ENCODE measurements at regions not wholly inside any gene's neighbourhood (a gene's known extent, or its start where the extent isn't known, plus 50 kb on each side); places are given as distances from the start of the nearest gene placed in this dataset.

DNA sequence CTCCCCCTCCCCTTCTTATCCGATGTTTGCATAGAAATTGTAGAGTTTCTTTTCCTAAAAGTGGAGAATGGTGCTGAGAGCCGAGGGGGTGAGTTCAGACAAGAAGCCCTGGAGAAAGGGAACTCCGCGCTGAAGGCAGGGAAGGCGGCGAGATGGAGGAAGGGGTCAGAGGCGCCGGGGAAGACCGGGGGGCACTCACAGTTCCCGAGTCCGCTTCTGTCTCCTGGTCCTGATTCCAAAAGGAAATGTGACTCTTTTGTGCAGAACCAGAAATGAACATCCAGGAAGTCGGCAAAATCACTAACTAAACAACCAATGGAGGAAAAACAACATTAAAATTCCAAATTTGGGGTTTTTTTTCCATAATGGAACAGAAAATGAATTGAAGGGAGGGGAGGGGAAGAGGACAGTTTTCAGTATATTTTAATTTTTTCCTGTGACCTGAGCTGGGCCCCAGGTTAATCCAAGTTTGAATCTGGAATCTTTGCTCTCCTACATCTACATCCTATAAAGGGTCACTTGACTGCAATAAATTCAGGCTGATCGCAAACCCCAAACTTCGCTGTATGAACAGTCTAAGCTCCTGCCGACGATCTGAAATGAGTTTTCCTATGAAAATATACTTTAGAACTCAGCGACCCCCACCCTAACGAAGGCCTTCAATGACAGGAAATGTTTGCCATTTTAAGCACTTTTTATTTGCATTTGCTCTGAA is 252.3 kb downstream of the C16orf95 start:
- TF ChIP-seq, protein P1, sequence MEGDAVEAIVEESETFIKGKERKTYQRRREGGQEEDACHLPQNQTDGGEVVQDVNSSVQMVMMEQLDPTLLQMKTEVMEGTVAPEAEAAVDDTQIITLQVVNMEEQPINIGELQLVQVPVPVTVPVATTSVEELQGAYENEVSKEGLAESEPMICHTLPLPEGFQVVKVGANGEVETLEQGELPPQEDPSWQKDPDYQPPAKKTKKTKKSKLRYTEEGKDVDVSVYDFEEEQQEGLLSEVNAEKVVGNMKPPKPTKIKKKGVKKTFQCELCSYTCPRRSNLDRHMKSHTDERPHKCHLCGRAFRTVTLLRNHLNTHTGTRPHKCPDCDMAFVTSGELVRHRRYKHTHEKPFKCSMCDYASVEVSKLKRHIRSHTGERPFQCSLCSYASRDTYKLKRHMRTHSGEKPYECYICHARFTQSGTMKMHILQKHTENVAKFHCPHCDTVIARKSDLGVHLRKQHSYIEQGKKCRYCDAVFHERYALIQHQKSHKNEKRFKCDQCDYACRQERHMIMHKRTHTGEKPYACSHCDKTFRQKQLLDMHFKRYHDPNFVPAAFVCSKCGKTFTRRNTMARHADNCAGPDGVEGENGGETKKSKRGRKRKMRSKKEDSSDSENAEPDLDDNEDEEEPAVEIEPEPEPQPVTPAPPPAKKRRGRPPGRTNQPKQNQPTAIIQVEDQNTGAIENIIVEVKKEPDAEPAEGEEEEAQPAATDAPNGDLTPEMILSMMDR (IDR thresholded peaks at IDR 0.05) = no peak
- TF ChIP-seq ZFX (IDR thresholded peaks at IDR 0.05; ENCODE audit: borderline replicate concordance) = no peak

All from 22Rv1 (cell line).